K562 (cell line): ENCODE measurements at regions not wholly inside any gene's neighbourhood (a gene's known extent, or its start where the extent isn't known, plus 50 kb on each side); places are given as distances from the start of the nearest gene placed in this dataset.

Source experiments
- ATAC-seq: fragments of 200-7000 bp; cut with Tn5 transposase; 3 replicates; pipeline ENCODE4 v1.9.1; 2020; ENCODE audit warnings: moderate library complexity
- BruUV-seq: library from RNA; stranded (reverse); fragments of 400-500 nt; replicated peaks from 2 replicates; lab custom pipeline; 2021; lab: Mats Ljungman, UMichigan
- CTCF ChIA-PET: fragments of 300-600 bp; formaldehyde crosslinking; extraction: SDS; loops from one replicate; lab custom pipeline; 2021; ENCODE audit warnings: low intra/inter-chr PET ratio; lab: Yijun Ruan, JAX
- POLR2A ChIA-PET: fragments of 300-600, 350-650 bp; sonication (Branson Sonifier 250); formaldehyde crosslinking; extraction: SDS; loops from one replicate; lab custom pipeline; 2021; ENCODE audit warnings: antibody characterized with exemption, inconsistent platforms; lab: Yijun Ruan, JAX
- DNase-seq, 4 experiments: peaks; one replicate each; pipeline versions ENCODE4 v3.0.0 to v3.0.0-alpha.2; 2011 to 2018; ENCODE audit warnings: low spot score in 3 of 4, mixed read lengths in 3 of 4; ENCODE audit errors: extremely low read depth in 1 of 4
- FAIRE-seq: peaks from 2 replicates; lab custom pipeline; 2011; peaks lifted over from hg19 to GRCh38; lab: Jason Lieb, UNC
- H2AFZ ChIP-seq: 2 replicates; pipeline ENCODE4 v1.6.0; 2011; ENCODE audit warnings: low read depth, low read length, control low read depth, inconsistent platforms
- H3K27ac ChIP-seq: fragments of 200-600 bp; 3 replicates; pipeline ENCODE4 v1.8.0; 2011; ENCODE audit warnings: low read depth, mild to moderate bottlenecking, control low read depth, inconsistent platforms, low read length, moderate library complexity, mixed read lengths; ENCODE audit errors: extremely low read depth
- H3K27me3 ChIP-seq, 2 experiments: fragments of 300-600 bp in 1 of 2; 2 replicates in 1 of 2; 3 replicates in 1 of 2; pipeline versions ENCODE4 v1.6.0 to v1.8.0; 2011; ENCODE audit warnings: inconsistent platforms in 2 of 2, low read length in 2 of 2, mild to moderate bottlenecking in 1 of 2, mixed read lengths in 1 of 2, moderate library complexity in 1 of 2; ENCODE audit not compliant: control insufficient read depth in 2 of 2, insufficient read depth in 2 of 2
- H3K36me3 ChIP-seq: fragments of 300-600 bp; 3 replicates; pipeline ENCODE4 v1.8.0; 2011; ENCODE audit warnings: mild to moderate bottlenecking, low read length, inconsistent platforms; ENCODE audit not compliant: control insufficient read depth, insufficient read depth
- H3K4me1 ChIP-seq, 2 experiments: fragments of 200-600 bp in 1 of 2; replicated peaks in 1 of 2; 2 replicates in 1 of 2; 3 replicates in 1 of 2; pipeline versions ENCODE4 v1.5.1 to v1.8.0; 2011; ENCODE audit warnings: inconsistent platforms in 2 of 2, low read length in 2 of 2, mild to moderate bottlenecking in 1 of 2, mixed read lengths in 1 of 2, moderate library complexity in 1 of 2; ENCODE audit not compliant: control insufficient read depth in 2 of 2, insufficient read depth in 2 of 2
- H3K4me2 ChIP-seq: 2 replicates; pipeline ENCODE4 v1.6.1; 2011; ENCODE audit warnings: low read length, control low read depth, inconsistent platforms, mixed read lengths; ENCODE audit not compliant: insufficient read depth
- H3K4me3 ChIP-seq: fragments of 200-600 bp; sonication (generic), shearing (Covaris generic); 2 replicates; pipeline ENCODE4 v1.5.1; 2016; ENCODE audit warnings: control low read depth, inconsistent platforms
- H3K79me2 ChIP-seq: fragments of 200-600 bp; 3 replicates; pipeline ENCODE4 v1.8.0; 2011; ENCODE audit warnings: low read length, inconsistent platforms; ENCODE audit not compliant: control insufficient read depth, insufficient read depth
- H3K9ac ChIP-seq, 2 experiments: 2 replicates each; pipeline versions ENCODE4 v1.6.0 to v1.6.1; 2011; ENCODE audit warnings: low read depth in 2 of 2, low read length in 2 of 2, control low read depth in 1 of 2, inconsistent platforms in 1 of 2, mild to moderate bottlenecking in 1 of 2, mixed read lengths in 1 of 2; ENCODE audit not compliant: insufficient read depth in 1 of 2
- H3K9me1 ChIP-seq: one replicate; pipeline ENCODE4 v1.6.0; 2011; ENCODE audit warnings: inconsistent platforms, mild to moderate bottlenecking, low read length, moderate library complexity; ENCODE audit not compliant: control insufficient read depth, insufficient read depth
- H3K9me3 ChIP-seq: replicated peaks from 2 replicates; pipeline ENCODE4 v1.5.1; 2011; ENCODE audit warnings: low read depth, low read length, inconsistent platforms; ENCODE audit not compliant: control insufficient read depth, insufficient read depth
- H4K20me1 ChIP-seq: replicated peaks from 2 replicates; pipeline ENCODE4 v1.6.1; 2011; ENCODE audit warnings: low read length, inconsistent platforms, mixed read lengths; ENCODE audit not compliant: control insufficient read depth, insufficient read depth
- COPS2 ChIP-seq: fragments of 450-650 bp; conservative IDR thresholded peaks from 2 replicates; pipeline ENCODE4 v1.6.1; 2016; ENCODE audit warnings: mild to moderate bottlenecking, moderate library complexity
- HMGN3 ChIP-seq: IDR thresholded peaks from 2 replicates; pipeline ENCODE4 v1.6.1; 2011; ENCODE audit warnings: borderline replicate concordance, low read depth, mild to moderate bottlenecking, mixed read lengths, low read length; ENCODE audit not compliant: insufficient read length; ENCODE audit errors: extremely low read depth
- LCOR ChIP-seq: sonication (generic); formaldehyde crosslinking; IDR thresholded peaks from 2 replicates; pipeline ENCODE4 v1.8.0; 2022; ENCODE audit warnings: mild to moderate bottlenecking, missing genetic modification reagents
- MTA1 ChIP-seq: fragments of 450-650 bp; IDR thresholded peaks from 2 replicates; pipeline ENCODE4 v1.6.1; 2017; ENCODE audit warnings: borderline replicate concordance
- NUFIP1 ChIP-seq: fragments of 450-650 bp; IDR thresholded peaks from 2 replicates; pipeline ENCODE4 v1.6.1; 2018; ENCODE audit not compliant: partially characterized antibody
- TFAM ChIP-seq: fragments of 250-450 bp; sonication (Bioruptor Pico); conservative IDR thresholded peaks from 2 replicates; pipeline ENCODE4 v1.5.0; 2021; ENCODE audit warnings: mild to moderate bottlenecking, moderate library complexity
- ZNF217 ChIP-seq: sonication (generic); formaldehyde crosslinking; IDR thresholded peaks from 2 replicates; pipeline ENCODE4 v1.8.0; 2022; ENCODE audit warnings: mild to moderate bottlenecking, missing genetic modification reagents
- in situ Hi-C: fragments of 300-500 bp; cut with MboI; formaldehyde crosslinking; loops from 4 replicates; pipeline ENCODE4 v1.15.0; 2018; ENCODE audit warnings: inconsistent platforms, mixed read lengths
- intact Hi-C: fragments of 100-400 bp; cut with micrococcal nuclease; formaldehyde crosslinking; loops from 2 replicates; pipeline ENCODE4 v1.14.2; 2022
- TF ChIP-seq, protein P1 (sequence below): fragments of 250-450 bp; sonication (Bioruptor Pico); IDR thresholded peaks from 2 replicates; pipeline ENCODE4 v1.9.0; 2021; ENCODE audit warnings: mild to moderate bottlenecking
- TF ChIP-seq, protein P2 (sequence below): fragments of 250-450 bp; sonication (Bioruptor Pico); IDR thresholded peaks from 2 replicates; pipeline ENCODE4 v1.5.1; 2021; ENCODE audit warnings: mild to moderate bottlenecking

DNA sequence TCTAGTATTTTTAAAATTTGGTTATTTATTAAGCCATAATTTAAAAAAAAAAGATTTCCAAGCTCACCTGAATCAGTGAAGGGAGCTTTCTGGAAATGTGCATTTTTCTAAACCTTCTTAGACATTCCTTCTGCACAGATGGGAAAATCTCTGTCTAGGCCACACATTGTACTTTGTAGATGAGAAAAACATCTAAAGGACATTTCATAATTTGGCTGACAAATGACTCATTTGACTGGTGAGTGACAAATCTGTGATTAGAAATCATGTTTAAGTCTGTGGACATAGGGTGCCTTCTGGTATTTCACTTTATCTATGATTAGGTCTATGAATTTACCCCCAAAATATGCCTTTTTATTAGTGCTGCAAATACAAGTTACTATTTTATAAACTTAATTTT is 1044.9 kb upstream of the FLRT2 start:
- intact Hi-C loops = no loop called here
- H3K4me3 ChIP-seq = no peak overlapping the region
- H3K36me3 ChIP-seq = no peaks in the 10 kb centered on the region
- H3K79me2 ChIP-seq = no peaks in the 10 kb centered on the region
- H3K4me1 ChIP-seq = no peaks in the 10 kb centered on the region
- H3K27ac ChIP-seq = no peak overlapping the region
- no peaks in the 10 kb centered on the region for H3K9me3 ChIP-seq
- POLR2A ChIA-PET = no interaction called here
- no peak for ATAC-seq
- H3K9me1 ChIP-seq = no peaks in the 10 kb centered on the region
- TF ChIP-seq MTA1 (no peak), COPS2 (no peak), ZNF217 (CRISPR knock-in tag) (no peak), LCOR (CRISPR knock-in tag) (no peak), NUFIP1 (no peak), HMGN3 (no peak), TFAM (CRISPR knock-in tag) (no peak)
- TF ChIP-seq, protein P1, sequence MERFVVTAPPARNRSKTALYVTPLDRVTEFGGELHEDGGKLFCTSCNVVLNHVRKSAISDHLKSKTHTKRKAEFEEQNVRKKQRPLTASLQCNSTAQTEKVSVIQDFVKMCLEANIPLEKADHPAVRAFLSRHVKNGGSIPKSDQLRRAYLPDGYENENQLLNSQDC = no peak
- TF ChIP-seq, protein P2, sequence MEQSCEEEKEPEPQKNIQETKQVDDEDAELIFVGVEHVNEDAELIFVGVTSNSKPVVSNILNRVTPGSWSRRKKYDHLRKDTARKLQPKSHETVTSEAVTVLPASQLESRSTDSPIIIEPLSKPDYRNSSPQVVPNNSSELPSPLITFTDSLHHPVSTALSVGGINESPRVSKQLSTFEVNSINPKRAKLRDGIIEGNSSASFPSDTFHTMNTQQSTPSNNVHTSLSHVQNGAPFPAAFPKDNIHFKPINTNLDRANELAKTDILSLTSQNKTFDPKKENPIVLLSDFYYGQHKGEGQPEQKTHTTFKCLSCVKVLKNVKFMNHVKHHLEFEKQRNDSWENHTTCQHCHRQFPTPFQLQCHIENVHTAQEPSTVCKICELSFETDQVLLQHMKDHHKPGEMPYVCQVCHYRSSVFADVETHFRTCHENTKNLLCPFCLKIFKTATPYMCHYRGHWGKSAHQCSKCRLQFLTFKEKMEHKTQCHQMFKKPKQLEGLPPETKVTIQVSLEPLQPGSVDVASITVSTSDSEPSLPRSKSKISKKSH = no peak
- no peaks in the 10 kb centered on the region for H4K20me1 ChIP-seq
- DNase-seq = no peak
- CTCF ChIA-PET = no interaction called here
- H3K27me3 ChIP-seq = no peaks in the 10 kb centered on the region
- no peak overlapping the region for H3K4me2 ChIP-seq
- no peak overlapping the region for H2AFZ ChIP-seq
- no peak overlapping the region for H3K9ac ChIP-seq
- BruUV-seq = no TSS peak
- in situ Hi-C loops = no loop called here
- FAIRE-seq = no peak
